ENCODE measurements at regions not wholly inside any gene's neighbourhood (a gene's known extent, or its start where the extent isn't known, plus 50 kb on each side); places are given as distances from the start of the nearest gene placed in this dataset.

DNA sequence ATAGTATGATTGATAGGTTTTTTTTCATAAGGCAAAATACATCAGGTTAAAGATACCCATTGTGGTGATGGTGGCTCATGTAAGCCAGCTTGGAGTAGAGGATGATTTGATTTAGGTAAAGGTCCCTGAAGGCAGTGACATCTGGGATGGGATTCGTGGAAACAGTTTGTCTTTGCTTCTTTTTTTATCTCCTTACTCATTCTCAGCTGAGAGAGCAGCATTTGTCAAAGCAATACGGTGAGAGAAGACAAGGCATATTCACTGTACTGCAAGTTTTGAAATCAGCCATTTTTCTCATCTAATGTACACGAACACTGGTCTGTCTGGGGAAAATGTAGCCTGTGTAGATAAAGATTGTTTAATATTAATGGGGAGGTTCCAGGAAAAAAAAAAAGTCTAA lies 749.1 kb downstream of the SQOR start:
- TF ChIP-seq, protein P1, sequence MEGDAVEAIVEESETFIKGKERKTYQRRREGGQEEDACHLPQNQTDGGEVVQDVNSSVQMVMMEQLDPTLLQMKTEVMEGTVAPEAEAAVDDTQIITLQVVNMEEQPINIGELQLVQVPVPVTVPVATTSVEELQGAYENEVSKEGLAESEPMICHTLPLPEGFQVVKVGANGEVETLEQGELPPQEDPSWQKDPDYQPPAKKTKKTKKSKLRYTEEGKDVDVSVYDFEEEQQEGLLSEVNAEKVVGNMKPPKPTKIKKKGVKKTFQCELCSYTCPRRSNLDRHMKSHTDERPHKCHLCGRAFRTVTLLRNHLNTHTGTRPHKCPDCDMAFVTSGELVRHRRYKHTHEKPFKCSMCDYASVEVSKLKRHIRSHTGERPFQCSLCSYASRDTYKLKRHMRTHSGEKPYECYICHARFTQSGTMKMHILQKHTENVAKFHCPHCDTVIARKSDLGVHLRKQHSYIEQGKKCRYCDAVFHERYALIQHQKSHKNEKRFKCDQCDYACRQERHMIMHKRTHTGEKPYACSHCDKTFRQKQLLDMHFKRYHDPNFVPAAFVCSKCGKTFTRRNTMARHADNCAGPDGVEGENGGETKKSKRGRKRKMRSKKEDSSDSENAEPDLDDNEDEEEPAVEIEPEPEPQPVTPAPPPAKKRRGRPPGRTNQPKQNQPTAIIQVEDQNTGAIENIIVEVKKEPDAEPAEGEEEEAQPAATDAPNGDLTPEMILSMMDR (IDR thresholded peaks at IDR 0.05) = no peak
- no peak for TF ChIP-seq POLR2A (IDR thresholded peaks at IDR 0.05)

All from lower leg skin (tissue), 3 donors.